H9 (cell line): ENCODE measurements at regions not wholly inside any gene's neighbourhood (a gene's known extent, or its start where the extent isn't known, plus 50 kb on each side); places are given as distances from the start of the nearest gene placed in this dataset.

Experiments used
- DNase-seq: peaks from one replicate; pipeline ENCODE4 v3.0.0-alpha.2; 2017
- H2AFZ ChIP-seq: one replicate; pipeline ENCODE4 v1.6.1; 2013; ENCODE audit warnings: mild to moderate bottlenecking, low read length, control low read depth, moderate library complexity
- H2AK5ac ChIP-seq: 2 replicates; pipeline ENCODE4 v1.6.1; 2013; ENCODE audit warnings: low read length, control low read depth, mixed read lengths; ENCODE audit not compliant: insufficient read length
- H2BK120ac ChIP-seq: one replicate; pipeline ENCODE4 v1.6.1; 2013; ENCODE audit warnings: low read depth, mild to moderate bottlenecking, low read length, control low read depth, inconsistent platforms; ENCODE audit not compliant: poor library complexity, severe bottlenecking
- H2BK12ac ChIP-seq: 2 replicates; pipeline ENCODE4 v1.6.1; 2013; ENCODE audit warnings: low read length, control low read depth, mixed read lengths, low read depth; ENCODE audit not compliant: insufficient read length
- H2BK15ac ChIP-seq: 2 replicates; pipeline ENCODE4 v1.6.1; 2013; ENCODE audit warnings: low read depth, low read length, control low read depth
- H2BK20ac ChIP-seq: one replicate; pipeline ENCODE4 v1.6.1; 2013; ENCODE audit warnings: low read depth, mild to moderate bottlenecking, low read length, control low read depth, inconsistent platforms; ENCODE audit not compliant: poor library complexity, severe bottlenecking
- H2BK5ac ChIP-seq: 2 replicates; pipeline ENCODE4 v1.6.1; 2013; ENCODE audit warnings: low read length, control low read depth, mixed read lengths; ENCODE audit not compliant: insufficient read length
- H3K14ac ChIP-seq: 2 replicates; pipeline ENCODE4 v1.6.1; 2013; ENCODE audit warnings: low read length, control low read depth; ENCODE audit not compliant: insufficient read depth
- H3K18ac ChIP-seq: 2 replicates; pipeline ENCODE4 v1.6.1; 2013; ENCODE audit warnings: low read depth, mild to moderate bottlenecking, mixed read lengths, low read length, control low read depth; ENCODE audit not compliant: insufficient read length
- H3K23ac ChIP-seq: 2 replicates; pipeline ENCODE4 v1.6.1; 2013; ENCODE audit warnings: low read length, control low read depth, mixed read lengths, low read depth; ENCODE audit not compliant: insufficient read length
- H3K23me2 ChIP-seq: 2 replicates; pipeline ENCODE4 v1.6.1; 2013; ENCODE audit warnings: low read depth, mild to moderate bottlenecking, mixed read lengths, low read length, control low read depth; ENCODE audit not compliant: insufficient read length, poor library complexity, severe bottlenecking
- H3K27ac ChIP-seq: 2 replicates; pipeline ENCODE4 v1.5.1; 2013; ENCODE audit warnings: low read length, control low read depth, mixed read lengths, low read depth; ENCODE audit not compliant: insufficient read length
- H3K27me3 ChIP-seq: 2 replicates; pipeline ENCODE4 v1.6.1; 2013; ENCODE audit warnings: low read length, control low read depth, inconsistent platforms; ENCODE audit not compliant: insufficient read depth
- H3K4ac ChIP-seq: 2 replicates; pipeline ENCODE4 v1.6.1; 2013; ENCODE audit warnings: low read depth, mild to moderate bottlenecking, control low read depth, inconsistent platforms, low read length, moderate library complexity
- H3K4me1 ChIP-seq: 2 replicates; pipeline ENCODE4 v1.6.1; 2013; ENCODE audit warnings: low read length, control low read depth, inconsistent platforms; ENCODE audit not compliant: insufficient read depth
- H3K4me2 ChIP-seq: 2 replicates; pipeline ENCODE4 v1.6.1; 2013; ENCODE audit warnings: low read length, control low read depth, mixed read lengths; ENCODE audit not compliant: insufficient read length, insufficient read depth
- H3K56ac ChIP-seq: 2 replicates; pipeline ENCODE4 v1.6.1; 2013; ENCODE audit warnings: low read depth, mild to moderate bottlenecking, mixed read lengths, low read length, control low read depth; ENCODE audit not compliant: insufficient read length
- H3K79me1 ChIP-seq: 2 replicates; pipeline ENCODE4 v1.6.1; 2013; ENCODE audit warnings: low read depth, mild to moderate bottlenecking, moderate library complexity, low read length, control low read depth, inconsistent platforms; ENCODE audit not compliant: insufficient read depth, poor library complexity, severe bottlenecking
- H3K79me2 ChIP-seq: 2 replicates; pipeline ENCODE4 v1.6.1; 2013; ENCODE audit warnings: low read length, control low read depth, inconsistent platforms; ENCODE audit not compliant: insufficient read depth
- H3K9ac ChIP-seq: 2 replicates; pipeline ENCODE4 v1.6.1; 2013; ENCODE audit warnings: low read length, control low read depth, mixed read lengths; ENCODE audit not compliant: insufficient read length; ENCODE audit errors: extremely low read depth
- H3K9me3 ChIP-seq: one replicate; pipeline ENCODE4 v1.6.1; 2013; ENCODE audit warnings: low read depth, low read length, inconsistent platforms; ENCODE audit not compliant: control insufficient read depth
- H3T11ph ChIP-seq: one replicate; pipeline ENCODE4 v1.6.1; 2013; ENCODE audit warnings: mild to moderate bottlenecking, low read length, control low read depth, inconsistent platforms
- H4K20me1 ChIP-seq: one replicate; pipeline ENCODE4 v1.6.1; 2013; ENCODE audit not compliant: control insufficient read depth, insufficient read length, insufficient read depth
- H4K5ac ChIP-seq: 2 replicates; pipeline ENCODE4 v1.6.1; 2013; ENCODE audit warnings: low read depth, mild to moderate bottlenecking, mixed read lengths, low read length, control low read depth; ENCODE audit not compliant: insufficient read length
- H4K8ac ChIP-seq: replicated peaks from 2 replicates; pipeline ENCODE4 v1.6.1; 2013; ENCODE audit warnings: low read length, control low read depth, mixed read lengths, low read depth; ENCODE audit not compliant: insufficient read length
- H4K91ac ChIP-seq: 2 replicates; pipeline ENCODE4 v1.6.1; 2013; ENCODE audit warnings: low read depth, mild to moderate bottlenecking, moderate library complexity, mixed read lengths, low read length, control low read depth; ENCODE audit not compliant: insufficient read length
- H3K27ac Mint-ChIP-seq, 3 experiments: 2 replicates in 2 of 3; 3 replicates in 1 of 3; pipeline ENCODE4 v1.8.0; 2020 to 2021; ENCODE audit warnings: mixed read lengths in 3 of 3, mild to moderate bottlenecking in 1 of 3, moderate library complexity in 1 of 3
- H3K27me3 Mint-ChIP-seq: 2 replicates; pipeline ENCODE4 v1.8.0; 2021; ENCODE audit warnings: low read depth, mild to moderate bottlenecking, moderate library complexity, mixed read lengths
- H3K36me3 Mint-ChIP-seq, 3 experiments: 2 replicates in 2 of 3; 3 replicates in 1 of 3; pipeline ENCODE4 v1.8.0; 2020 to 2021; ENCODE audit warnings: low read depth in 3 of 3, mixed read lengths in 3 of 3; ENCODE audit not compliant: insufficient read depth in 1 of 3
- H3K4me1 Mint-ChIP-seq, 2 experiments: 2 replicates each; pipeline ENCODE4 v1.8.0; 2020; ENCODE audit warnings: mixed read lengths in 2 of 2
- H3K4me3 Mint-ChIP-seq, 2 experiments: 2 replicates in 1 of 2; 3 replicates in 1 of 2; pipeline ENCODE4 v1.8.0; 2020 to 2021; ENCODE audit warnings: mild to moderate bottlenecking in 2 of 2, mixed read lengths in 2 of 2, moderate library complexity in 1 of 2
- H3K9me3 Mint-ChIP-seq, 2 experiments: 2 replicates in 1 of 2; 3 replicates in 1 of 2; pipeline ENCODE4 v1.8.0; 2020; ENCODE audit warnings: mild to moderate bottlenecking in 2 of 2, mixed read lengths in 2 of 2, moderate library complexity in 1 of 2
- WGBS: extraction: QIAGEN DNeasy Blood & Tissue Kit; methylation state at CpG from one replicate; pipeline ENCODE4 v1.1.7; 2013; ENCODE audit warnings: missing lambda C conversion rate, low lambda C conversion rate, mixed read lengths; ENCODE audit not compliant: insufficient read length; ENCODE audit errors: extremely low coverage; 5-methylcytosine and 5-hydroxymethylcytosine counted together
- TF ChIP-seq, protein P1 (sequence below): fragments of 200-600 bp; sonication (generic); conservative IDR thresholded peaks from 3 replicates; pipeline ENCODE4 v1.8.0; 2021; ENCODE audit warnings: antibody characterized with exemption, mild to moderate bottlenecking

- Histone ChIP-seq H3K9ac (no peak overlapping the region), H2AFZ (no peak overlapping the region), H3K4me2 (no peak overlapping the region), H3K27me3 (no peaks in the 10 kb centered on the region), H4K8ac (no peak overlapping the region), H3K79me2 (no peaks in the 10 kb centered on the region), H2BK20ac (no peak overlapping the region), H3K23me2 (no peaks in the 10 kb centered on the region), H4K20me1 (no peaks in the 10 kb centered on the region), H3K9me3 (no peaks in the 10 kb centered on the region), H2BK12ac (no peak overlapping the region), H3K14ac (no peak overlapping the region), H2AK5ac (no peak overlapping the region), H2BK120ac (no peak overlapping the region), H3K27ac (no peak overlapping the region), H3K18ac (no peak overlapping the region), H3K4ac (no peak overlapping the region), H3K23ac (no peak overlapping the region), H3T11ph (no peak overlapping the region), H3K79me1 (no peaks in the 10 kb centered on the region), H2BK5ac (no peak overlapping the region), H3K4me1 (no peaks in the 10 kb centered on the region), H4K91ac (no peak overlapping the region), H4K5ac (no peak overlapping the region), H3K56ac (no peak overlapping the region), H2BK15ac (no peak overlapping the region)
- no peaks in the 10 kb centered on the region for H3K9me3 Mint-ChIP-seq
- no peaks in the 10 kb centered on the region for H3K4me1 Mint-ChIP-seq
- H3K36me3 Mint-ChIP-seq: no peaks in the 10 kb centered on the region
- TF ChIP-seq, protein P1, sequence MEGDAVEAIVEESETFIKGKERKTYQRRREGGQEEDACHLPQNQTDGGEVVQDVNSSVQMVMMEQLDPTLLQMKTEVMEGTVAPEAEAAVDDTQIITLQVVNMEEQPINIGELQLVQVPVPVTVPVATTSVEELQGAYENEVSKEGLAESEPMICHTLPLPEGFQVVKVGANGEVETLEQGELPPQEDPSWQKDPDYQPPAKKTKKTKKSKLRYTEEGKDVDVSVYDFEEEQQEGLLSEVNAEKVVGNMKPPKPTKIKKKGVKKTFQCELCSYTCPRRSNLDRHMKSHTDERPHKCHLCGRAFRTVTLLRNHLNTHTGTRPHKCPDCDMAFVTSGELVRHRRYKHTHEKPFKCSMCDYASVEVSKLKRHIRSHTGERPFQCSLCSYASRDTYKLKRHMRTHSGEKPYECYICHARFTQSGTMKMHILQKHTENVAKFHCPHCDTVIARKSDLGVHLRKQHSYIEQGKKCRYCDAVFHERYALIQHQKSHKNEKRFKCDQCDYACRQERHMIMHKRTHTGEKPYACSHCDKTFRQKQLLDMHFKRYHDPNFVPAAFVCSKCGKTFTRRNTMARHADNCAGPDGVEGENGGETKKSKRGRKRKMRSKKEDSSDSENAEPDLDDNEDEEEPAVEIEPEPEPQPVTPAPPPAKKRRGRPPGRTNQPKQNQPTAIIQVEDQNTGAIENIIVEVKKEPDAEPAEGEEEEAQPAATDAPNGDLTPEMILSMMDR: no peak
- H3K27me3 Mint-ChIP-seq: no peaks in the 10 kb centered on the region
- no CpG with 5 or more reads among the region's 2 CpGs for WGBS
- no peak overlapping the region for H3K4me3 Mint-ChIP-seq
- H3K27ac Mint-ChIP-seq: no peak overlapping the region
- no peak for DNase-seq
These were observed 516.8 kb upstream of the FAT3 start for GRCh38 chr11:91707652-91708482.
